ENCODE measurements at regions not wholly inside any gene's neighbourhood (a gene's known extent, or its start where the extent isn't known, plus 50 kb on each side); places are given as distances from the start of the nearest gene placed in this dataset.
A peak's percentile ranks its signal among the peaks of the same experiment; 100 is the strongest.
"Not testable (repeated sequence)": the region's sequence is repeated elsewhere in the genome, so short reads cannot be mapped to it uniquely, and the experiment has no call there.

- peaks cover 13 to 17% (median 14%) of the 10 kb centered on the region in 3 donors for H3K4me1 ChIP-seq
- no peaks in the 10 kb centered on the region for H3K27me3 ChIP-seq
- H3K4me3 ChIP-seq: no peak overlapping the region
- FAIRE-seq (no peak), ATAC-seq (peak in 1 of 4 donors; percentile 36), DNase-seq (no peak)
- no peaks in the 10 kb centered on the region for H3K36me3 ChIP-seq
- 47 to 60% methylated on average over 9 of the region's 9 CpGs for WGBS, 2 donors
- TF ChIP-seq, protein P1, sequence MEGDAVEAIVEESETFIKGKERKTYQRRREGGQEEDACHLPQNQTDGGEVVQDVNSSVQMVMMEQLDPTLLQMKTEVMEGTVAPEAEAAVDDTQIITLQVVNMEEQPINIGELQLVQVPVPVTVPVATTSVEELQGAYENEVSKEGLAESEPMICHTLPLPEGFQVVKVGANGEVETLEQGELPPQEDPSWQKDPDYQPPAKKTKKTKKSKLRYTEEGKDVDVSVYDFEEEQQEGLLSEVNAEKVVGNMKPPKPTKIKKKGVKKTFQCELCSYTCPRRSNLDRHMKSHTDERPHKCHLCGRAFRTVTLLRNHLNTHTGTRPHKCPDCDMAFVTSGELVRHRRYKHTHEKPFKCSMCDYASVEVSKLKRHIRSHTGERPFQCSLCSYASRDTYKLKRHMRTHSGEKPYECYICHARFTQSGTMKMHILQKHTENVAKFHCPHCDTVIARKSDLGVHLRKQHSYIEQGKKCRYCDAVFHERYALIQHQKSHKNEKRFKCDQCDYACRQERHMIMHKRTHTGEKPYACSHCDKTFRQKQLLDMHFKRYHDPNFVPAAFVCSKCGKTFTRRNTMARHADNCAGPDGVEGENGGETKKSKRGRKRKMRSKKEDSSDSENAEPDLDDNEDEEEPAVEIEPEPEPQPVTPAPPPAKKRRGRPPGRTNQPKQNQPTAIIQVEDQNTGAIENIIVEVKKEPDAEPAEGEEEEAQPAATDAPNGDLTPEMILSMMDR (IDR thresholded peaks at IDR 0.05): no peak
- intact Hi-C loops (cut with DNase I): no loop called here
- no peaks in the 10 kb centered on the region for H3K9me3 ChIP-seq
- H3K27ac ChIP-seq: no peak overlapping the region
Observed at GRCh38 chr3:126284258-126284904, 72.8 kb downstream of the KLF15 start.

GRCh38 chr3:126283651-126284050, 73.6 kb downstream of the KLF15 start:
- intact Hi-C loops (cut with DNase I); H3K27ac ChIP-seq; DNase-seq; ATAC-seq; H3K36me3 ChIP-seq; H3K9me3 ChIP-seq; H3K27me3 ChIP-seq; H3K4me3 ChIP-seq: not testable (repeated sequence)
- peak; percentile 100 for FAIRE-seq
- peaks cover 13 to 17% (median 14%) of the 10 kb centered on the region in 3 donors for H3K4me1 ChIP-seq
- 75 to 93% methylated on average over 2 of the region's 2 CpGs for WGBS, 2 donors

- intact Hi-C loops (cut with DNase I): no loop called here
- FAIRE-seq (no peak), DNase-seq (no peak), ATAC-seq (no peak)
- Histone ChIP-seq H3K9me3 (no peaks in the 10 kb centered on the region), H3K4me3 (no peak overlapping the region), H3K27ac (no peak overlapping the region), H3K27me3 (no peaks in the 10 kb centered on the region), H3K36me3 (no peaks in the 10 kb centered on the region), H3K4me1 (peaks cover 0 to 5% (median 4%) of the 10 kb centered on the region in 3 donors)
- WGBS, 2 donors: 88 to 92% methylated on average over 1 of the region's 1 CpG
- TF ChIP-seq, protein P1 (IDR thresholded peaks at IDR 0.05): no peak
Observed at GRCh38 chr3:126279853-126280252, 77.4 kb downstream of the KLF15 start.

GRCh38 chr3:126277629-126278378, 79.4 kb downstream of the KLF15 start:
- no peak for FAIRE-seq
- intact Hi-C loops (cut with DNase I): no loop called here
- Histone ChIP-seq H3K4me3 (no peak overlapping the region), H3K27ac (no peak overlapping the region), H3K36me3 (no peaks in the 10 kb centered on the region), H3K4me1 (peaks cover 0 to 4% (median 4%) of the 10 kb centered on the region in 3 donors), H3K27me3 (no peaks in the 10 kb centered on the region), H3K9me3 (no peaks in the 10 kb centered on the region)
- ATAC-seq: no peak
- no peak for DNase-seq
- TF ChIP-seq, protein P1 (IDR thresholded peaks at IDR 0.05): no peak
- 84 to 87% methylated on average over 8 of the region's 8 CpGs for WGBS, 2 donors

- Histone ChIP-seq H3K4me1 (peaks cover 17 to 26% (median 24%) of the 10 kb centered on the region in 3 donors), H3K27me3 (no peaks in the 10 kb centered on the region), H3K27ac (no peak overlapping the region), H3K9me3 (no peaks in the 10 kb centered on the region), H3K4me3 (no peak overlapping the region), H3K36me3 (no peaks in the 10 kb centered on the region)
- FAIRE-seq: no peak
- no peak for DNase-seq
- intact Hi-C loops (cut with DNase I): no loop called here
- no peak for ATAC-seq
- TF ChIP-seq, protein P1 (IDR thresholded peaks at IDR 0.05): no peak
- 92 to 95% methylated on average over 2 of the region's 2 CpGs for WGBS, 2 donors
Observed at GRCh38 chr3:126275620-126275904, 81.6 kb downstream of the KLF15 start.
